HFF-Myc (cell line): ENCODE measurements at regions not wholly inside any gene's neighbourhood (a gene's known extent, or its start where the extent isn't known, plus 50 kb on each side); places are given as distances from the start of the nearest gene placed in this dataset.

ENCODE experiments used
- DNase-seq: peaks from one replicate; pipeline ENCODE4 v3.0.0-alpha.2; 2011; ENCODE audit warnings: low read depth; ENCODE audit errors: extremely low read depth
- H3K4me3 ChIP-seq: replicated peaks from 2 replicates; pipeline ENCODE4 v1.5.1; 2011; ENCODE audit warnings: low read depth, mild to moderate bottlenecking, control low read depth, low read length
- CTCF ChIP-seq: IDR thresholded peaks from 2 replicates; pipeline ENCODE4 v1.5.1; 2012; ENCODE audit warnings: mild to moderate bottlenecking, low read depth, low read length, control low read depth; ENCODE audit errors: missing control alignments

- DNase-seq: no peak
- no peak overlapping the region for H3K4me3 ChIP-seq
- no peak for TF ChIP-seq CTCF
Measured at GRCh38 chr14:86052868-86053267, 522.9 kb downstream of the FLRT2 start.

- DNase-seq: no peak
Measured at GRCh38 chr14:86050757-86051156, 520.8 kb downstream of the FLRT2 start.

GRCh38 chr14:86050072-86050683 is 520.2 kb downstream of the FLRT2 start:
- DNase-seq: no peak
- H3K4me3 ChIP-seq: no peak overlapping the region
- TF ChIP-seq CTCF: no peak

More at GRCh38 chr14:86050757-86051156, 520.8 kb downstream of the FLRT2 start:
- H3K4me3 ChIP-seq: no peak overlapping the region
- TF ChIP-seq CTCF: no peak

- no peak for DNase-seq
- TF ChIP-seq CTCF: no peak
- H3K4me3 ChIP-seq: no peak overlapping the region
Measured at GRCh38 chr14:86039176-86039575, 509.2 kb downstream of the FLRT2 start.

- DNase-seq: peak; percentile 16
- peak; percentile 79 for TF ChIP-seq CTCF
- H3K4me3 ChIP-seq: no peak overlapping the region
Measured at GRCh38 chr14:86038387-86039042, 508.6 kb downstream of the FLRT2 start.

GRCh38 chr14:86035882-86036281 is 505.9 kb downstream of the FLRT2 start:
- TF ChIP-seq CTCF: peak; percentile 49
- H3K4me3 ChIP-seq: no peak overlapping the region
- no peak for DNase-seq
